ENCODE measurements at regions not wholly inside any gene's neighbourhood (a gene's known extent, or its start where the extent isn't known, plus 50 kb on each side); places are given as distances from the start of the nearest gene placed in this dataset.

GRCh38 chr16:5884339-5884738 lies 786.7 kb upstream of the EEF2KMT start:
- no peak for TF ChIP-seq EZH2phosphoT487 (IDR thresholded peaks at IDR 0.05; ENCODE audit: low read depth)
- TF ChIP-seq CTCF (IDR thresholded peaks at IDR 0.05; ENCODE audit: low read depth, low read length) = no peak
- H3K9ac ChIP-seq (ENCODE audit: low read length) = no peak overlapping the region

GRCh38 chr16:5882087-5882640 lies 784.6 kb upstream of the EEF2KMT start:
- Histone ChIP-seq H3K36me3 (replicated peaks; ENCODE audit: low read depth, low read length) (no peaks in the 10 kb centered on the region), H3K4me1 (ENCODE audit: low read length) (no peaks in the 10 kb centered on the region), H3K79me2 (ENCODE audit: low read length) (no peaks in the 10 kb centered on the region), H3K27ac (ENCODE audit: low read length) (no peak overlapping the region), H3K9ac (ENCODE audit: low read length) (no peak overlapping the region), H3K4me2 (ENCODE audit: low read length) (no peak overlapping the region), H2AFZ (ENCODE audit: low read depth, low read length) (no peak overlapping the region), H3K27me3 (ENCODE audit: low read depth, low read length) (no peaks in the 10 kb centered on the region), H3K9me3 (ENCODE audit: insufficient read depth, low read length) (no peaks in the 10 kb centered on the region), H3K4me3 (ENCODE audit: low read length) (no peak overlapping the region), H4K20me1 (ENCODE audit: insufficient read depth, low read length) (no peaks in the 10 kb centered on the region)
- TF ChIP-seq CTCF (IDR thresholded peaks at IDR 0.05; ENCODE audit: low read depth, low read length) (no peak), EZH2phosphoT487 (IDR thresholded peaks at IDR 0.05; ENCODE audit: low read depth) (no peak)

More at GRCh38 chr16:5884339-5884738, 786.7 kb upstream of the EEF2KMT start:
- H3K27me3 ChIP-seq (ENCODE audit: low read depth, low read length) = no peaks in the 10 kb centered on the region
- H3K79me2 ChIP-seq (ENCODE audit: low read length) = no peaks in the 10 kb centered on the region
- no peaks in the 10 kb centered on the region for H4K20me1 ChIP-seq (ENCODE audit: insufficient read depth, low read length)
- no peaks in the 10 kb centered on the region for H3K9me3 ChIP-seq (ENCODE audit: insufficient read depth, low read length)
- no peak overlapping the region for H2AFZ ChIP-seq (ENCODE audit: low read depth, low read length)
- H3K4me3 ChIP-seq (ENCODE audit: low read length) = no peak overlapping the region
- no peaks in the 10 kb centered on the region for H3K36me3 ChIP-seq (replicated peaks; ENCODE audit: low read depth, low read length)
- H3K4me1 ChIP-seq (ENCODE audit: low read length) = no peaks in the 10 kb centered on the region
- no peak overlapping the region for H3K4me2 ChIP-seq (ENCODE audit: low read length)
- H3K27ac ChIP-seq (ENCODE audit: low read length) = no peak overlapping the region

- Histone ChIP-seq H3K9me3 (ENCODE audit: insufficient read depth, low read length) (no peaks in the 10 kb centered on the region), H3K79me2 (ENCODE audit: low read length) (no peaks in the 10 kb centered on the region), H3K4me1 (ENCODE audit: low read length) (no peaks in the 10 kb centered on the region), H3K9ac (ENCODE audit: low read length) (no peak overlapping the region), H3K36me3 (replicated peaks; ENCODE audit: low read depth, low read length) (no peaks in the 10 kb centered on the region), H3K4me3 (ENCODE audit: low read length) (no peak overlapping the region), H3K4me2 (ENCODE audit: low read length) (no peak overlapping the region), H4K20me1 (ENCODE audit: insufficient read depth, low read length) (no peaks in the 10 kb centered on the region), H2AFZ (ENCODE audit: low read depth, low read length) (no peak overlapping the region), H3K27me3 (ENCODE audit: low read depth, low read length) (no peaks in the 10 kb centered on the region), H3K27ac (ENCODE audit: low read length) (no peak overlapping the region)
- TF ChIP-seq CTCF (IDR thresholded peaks at IDR 0.05; ENCODE audit: low read depth, low read length) = no peak
- no peak for TF ChIP-seq EZH2phosphoT487 (IDR thresholded peaks at IDR 0.05; ENCODE audit: low read depth)
Observed at GRCh38 chr16:5875416-5875815, 777.8 kb upstream of the EEF2KMT start.

- Histone ChIP-seq H3K79me2 (ENCODE audit: low read length) (no peaks in the 10 kb centered on the region), H3K4me3 (ENCODE audit: low read length) (no peak overlapping the region), H2AFZ (ENCODE audit: low read depth, low read length) (no peak overlapping the region), H4K20me1 (ENCODE audit: insufficient read depth, low read length) (no peaks in the 10 kb centered on the region), H3K9me3 (ENCODE audit: insufficient read depth, low read length) (no peaks in the 10 kb centered on the region), H3K27me3 (ENCODE audit: low read depth, low read length) (no peaks in the 10 kb centered on the region), H3K36me3 (replicated peaks; ENCODE audit: low read depth, low read length) (no peaks in the 10 kb centered on the region), H3K9ac (ENCODE audit: low read length) (no peak overlapping the region), H3K4me2 (ENCODE audit: low read length) (no peak overlapping the region), H3K4me1 (ENCODE audit: low read length) (no peaks in the 10 kb centered on the region), H3K27ac (ENCODE audit: low read length) (no peak overlapping the region)
- TF ChIP-seq CTCF (IDR thresholded peaks at IDR 0.05; ENCODE audit: low read depth, low read length) = no peak
- no peak for TF ChIP-seq EZH2phosphoT487 (IDR thresholded peaks at IDR 0.05; ENCODE audit: low read depth)
Observed at GRCh38 chr16:5874899-5875298, 777.3 kb upstream of the EEF2KMT start.
